ENCODE measurements at regions not wholly inside any gene's neighbourhood (a gene's known extent, or its start where the extent isn't known, plus 50 kb on each side); places are given as distances from the start of the nearest gene placed in this dataset.

DNA sequence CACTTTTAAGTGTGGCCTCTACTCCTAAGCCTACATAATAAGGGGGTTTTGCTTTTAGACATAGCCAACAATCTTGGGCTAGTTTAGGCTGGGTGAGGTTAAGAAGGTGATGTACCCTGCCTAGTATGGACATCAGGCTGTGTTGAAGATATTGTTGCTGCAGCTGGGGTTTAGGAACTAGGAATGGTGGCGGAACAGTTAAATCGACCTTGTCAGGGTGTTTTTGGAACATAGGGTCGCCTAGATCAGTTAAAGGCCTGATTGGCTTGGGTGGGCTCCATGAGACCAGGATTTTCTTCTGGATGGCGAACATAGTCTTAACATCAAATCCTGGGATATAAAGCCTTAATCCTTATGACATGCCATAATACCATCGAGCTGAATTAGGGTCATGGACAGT is 156.1 kb downstream of the TRIM27 start:
- TF ChIP-seq POLR2A (IDR thresholded peaks at IDR 0.05): no peak
- TF ChIP-seq, protein P1, sequence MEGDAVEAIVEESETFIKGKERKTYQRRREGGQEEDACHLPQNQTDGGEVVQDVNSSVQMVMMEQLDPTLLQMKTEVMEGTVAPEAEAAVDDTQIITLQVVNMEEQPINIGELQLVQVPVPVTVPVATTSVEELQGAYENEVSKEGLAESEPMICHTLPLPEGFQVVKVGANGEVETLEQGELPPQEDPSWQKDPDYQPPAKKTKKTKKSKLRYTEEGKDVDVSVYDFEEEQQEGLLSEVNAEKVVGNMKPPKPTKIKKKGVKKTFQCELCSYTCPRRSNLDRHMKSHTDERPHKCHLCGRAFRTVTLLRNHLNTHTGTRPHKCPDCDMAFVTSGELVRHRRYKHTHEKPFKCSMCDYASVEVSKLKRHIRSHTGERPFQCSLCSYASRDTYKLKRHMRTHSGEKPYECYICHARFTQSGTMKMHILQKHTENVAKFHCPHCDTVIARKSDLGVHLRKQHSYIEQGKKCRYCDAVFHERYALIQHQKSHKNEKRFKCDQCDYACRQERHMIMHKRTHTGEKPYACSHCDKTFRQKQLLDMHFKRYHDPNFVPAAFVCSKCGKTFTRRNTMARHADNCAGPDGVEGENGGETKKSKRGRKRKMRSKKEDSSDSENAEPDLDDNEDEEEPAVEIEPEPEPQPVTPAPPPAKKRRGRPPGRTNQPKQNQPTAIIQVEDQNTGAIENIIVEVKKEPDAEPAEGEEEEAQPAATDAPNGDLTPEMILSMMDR (IDR thresholded peaks at IDR 0.05 in 4 of 5, conservative IDR thresholded peaks at IDR 0.05 in 1 of 5): no peak
